Neural cell (in vitro differentiated cells): ENCODE measurements at regions not wholly inside any gene's neighbourhood (a gene's known extent, or its start where the extent isn't known, plus 50 kb on each side); places are given as distances from the start of the nearest gene placed in this dataset.

Experiments used
- EP300 ChIP-seq: fragments of 450-650 bp; conservative IDR thresholded peaks from 2 replicates; pipeline ENCODE4 v1.6.1; 2014; ENCODE audit warnings: antibody characterized with exemption, mild to moderate bottlenecking, moderate library complexity; ENCODE audit not compliant: poor library complexity, severe bottlenecking
- EZH2 ChIP-seq: fragments of 200-600, 300-800 bp; shearing (Covaris generic), sonication (generic); IDR thresholded peaks from 2 replicates; pipeline ENCODE4 v1.6.1; 2014; ENCODE audit warnings: antibody characterized with exemption, low read length, borderline replicate concordance, mild to moderate bottlenecking; ENCODE audit not compliant: insufficient read depth, poor library complexity, severe bottlenecking
- POLR2AphosphoS5 ChIP-seq: IDR thresholded peaks from 2 replicates; pipeline ENCODE4 v1.6.1; 2012
- TF ChIP-seq, protein P1 (sequence below): fragments of 450-650 bp; IDR thresholded peaks from 2 replicates; pipeline ENCODE4 v1.5.1; 2014; ENCODE audit warnings: antibody characterized with exemption, mild to moderate bottlenecking, moderate library complexity; ENCODE audit not compliant: poor library complexity, severe bottlenecking
- TF ChIP-seq, protein P2 (sequence below): IDR thresholded peaks from 2 replicates; pipeline ENCODE4 v1.6.1; 2012; ENCODE audit warnings: borderline replicate concordance

DNA sequence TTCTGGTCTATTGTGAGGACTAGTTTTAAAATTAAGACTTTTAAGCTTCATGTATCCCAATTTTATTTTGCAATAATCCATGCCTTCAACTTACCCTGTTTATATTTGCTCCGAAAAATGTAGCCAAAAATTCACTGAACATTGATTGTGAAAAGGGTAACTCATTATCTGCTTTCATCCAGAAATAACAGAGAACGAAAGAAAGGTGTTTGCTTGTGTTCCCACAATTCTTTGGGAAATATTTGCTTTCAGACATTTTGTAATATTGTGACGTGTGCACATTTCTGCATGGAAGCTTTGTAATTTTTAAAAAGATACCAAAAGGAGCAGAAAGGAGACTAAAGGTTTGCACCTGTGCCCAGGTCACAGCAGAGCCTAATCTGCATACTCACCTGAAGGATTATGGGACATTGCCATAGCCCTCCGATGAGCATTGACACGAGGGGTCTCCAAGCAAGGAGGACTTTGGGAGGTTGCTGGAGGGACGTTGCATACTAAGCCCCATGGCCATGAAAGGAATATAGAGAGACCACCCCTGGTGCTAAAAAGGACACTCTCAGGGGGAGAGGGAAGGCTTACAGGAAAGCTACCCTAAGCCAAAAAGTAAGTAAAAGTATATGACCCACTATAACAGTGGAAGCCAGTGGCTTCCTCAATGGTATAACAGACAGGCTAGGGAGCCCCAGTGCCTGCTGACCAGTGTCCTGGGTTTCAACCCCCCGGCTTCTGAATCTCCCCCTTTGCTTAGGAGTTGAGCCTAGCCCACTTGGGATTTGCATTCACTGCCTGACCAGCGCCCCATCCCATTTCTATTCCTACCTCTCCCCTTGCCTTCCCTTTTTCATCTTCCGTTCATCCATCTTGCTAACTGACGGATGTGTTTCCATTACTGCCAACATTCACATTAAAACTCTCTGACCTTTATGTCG is 148.6 kb upstream of the ZC3H12A start:
- TF ChIP-seq, protein P1, sequence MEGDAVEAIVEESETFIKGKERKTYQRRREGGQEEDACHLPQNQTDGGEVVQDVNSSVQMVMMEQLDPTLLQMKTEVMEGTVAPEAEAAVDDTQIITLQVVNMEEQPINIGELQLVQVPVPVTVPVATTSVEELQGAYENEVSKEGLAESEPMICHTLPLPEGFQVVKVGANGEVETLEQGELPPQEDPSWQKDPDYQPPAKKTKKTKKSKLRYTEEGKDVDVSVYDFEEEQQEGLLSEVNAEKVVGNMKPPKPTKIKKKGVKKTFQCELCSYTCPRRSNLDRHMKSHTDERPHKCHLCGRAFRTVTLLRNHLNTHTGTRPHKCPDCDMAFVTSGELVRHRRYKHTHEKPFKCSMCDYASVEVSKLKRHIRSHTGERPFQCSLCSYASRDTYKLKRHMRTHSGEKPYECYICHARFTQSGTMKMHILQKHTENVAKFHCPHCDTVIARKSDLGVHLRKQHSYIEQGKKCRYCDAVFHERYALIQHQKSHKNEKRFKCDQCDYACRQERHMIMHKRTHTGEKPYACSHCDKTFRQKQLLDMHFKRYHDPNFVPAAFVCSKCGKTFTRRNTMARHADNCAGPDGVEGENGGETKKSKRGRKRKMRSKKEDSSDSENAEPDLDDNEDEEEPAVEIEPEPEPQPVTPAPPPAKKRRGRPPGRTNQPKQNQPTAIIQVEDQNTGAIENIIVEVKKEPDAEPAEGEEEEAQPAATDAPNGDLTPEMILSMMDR, result no peak
- TF ChIP-seq EZH2, result no peak
- no peak for TF ChIP-seq EP300
- TF ChIP-seq, protein P2, sequence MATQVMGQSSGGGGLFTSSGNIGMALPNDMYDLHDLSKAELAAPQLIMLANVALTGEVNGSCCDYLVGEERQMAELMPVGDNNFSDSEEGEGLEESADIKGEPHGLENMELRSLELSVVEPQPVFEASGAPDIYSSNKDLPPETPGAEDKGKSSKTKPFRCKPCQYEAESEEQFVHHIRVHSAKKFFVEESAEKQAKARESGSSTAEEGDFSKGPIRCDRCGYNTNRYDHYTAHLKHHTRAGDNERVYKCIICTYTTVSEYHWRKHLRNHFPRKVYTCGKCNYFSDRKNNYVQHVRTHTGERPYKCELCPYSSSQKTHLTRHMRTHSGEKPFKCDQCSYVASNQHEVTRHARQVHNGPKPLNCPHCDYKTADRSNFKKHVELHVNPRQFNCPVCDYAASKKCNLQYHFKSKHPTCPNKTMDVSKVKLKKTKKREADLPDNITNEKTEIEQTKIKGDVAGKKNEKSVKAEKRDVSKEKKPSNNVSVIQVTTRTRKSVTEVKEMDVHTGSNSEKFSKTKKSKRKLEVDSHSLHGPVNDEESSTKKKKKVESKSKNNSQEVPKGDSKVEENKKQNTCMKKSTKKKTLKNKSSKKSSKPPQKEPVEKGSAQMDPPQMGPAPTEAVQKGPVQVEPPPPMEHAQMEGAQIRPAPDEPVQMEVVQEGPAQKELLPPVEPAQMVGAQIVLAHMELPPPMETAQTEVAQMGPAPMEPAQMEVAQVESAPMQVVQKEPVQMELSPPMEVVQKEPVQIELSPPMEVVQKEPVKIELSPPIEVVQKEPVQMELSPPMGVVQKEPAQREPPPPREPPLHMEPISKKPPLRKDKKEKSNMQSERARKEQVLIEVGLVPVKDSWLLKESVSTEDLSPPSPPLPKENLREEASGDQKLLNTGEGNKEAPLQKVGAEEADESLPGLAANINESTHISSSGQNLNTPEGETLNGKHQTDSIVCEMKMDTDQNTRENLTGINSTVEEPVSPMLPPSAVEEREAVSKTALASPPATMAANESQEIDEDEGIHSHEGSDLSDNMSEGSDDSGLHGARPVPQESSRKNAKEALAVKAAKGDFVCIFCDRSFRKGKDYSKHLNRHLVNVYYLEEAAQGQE, result no peak
- TF ChIP-seq POLR2AphosphoS5, result no peak
